Endothelial cell of umbilical vein (primary cell): ENCODE measurements at regions not wholly inside any gene's neighbourhood (a gene's known extent, or its start where the extent isn't known, plus 50 kb on each side); places are given as distances from the start of the nearest gene placed in this dataset.

ENCODE experiments used
- CTCF ChIP-seq, 2 donors: IDR thresholded peaks; 1 replicate in 1 of 2; 2 replicates in 1 of 2; pipeline ENCODE4 v1.5.1; 2011; ENCODE audit warnings: low read length in 2 of 2, mild to moderate bottlenecking in 2 of 2, moderate library complexity in 2 of 2, control low read depth in 1 of 2, inconsistent platforms in 1 of 2, low read depth in 1 of 2; ENCODE audit not compliant: insufficient read depth in 1 of 2; ENCODE audit errors: extremely low read depth in 1 of 2
- POLR2A ChIP-seq: IDR thresholded peaks from 2 replicates; pipeline ENCODE4 v1.6.1; 2012; ENCODE audit warnings: low read depth, mild to moderate bottlenecking, control low read depth, low read length

DNA sequence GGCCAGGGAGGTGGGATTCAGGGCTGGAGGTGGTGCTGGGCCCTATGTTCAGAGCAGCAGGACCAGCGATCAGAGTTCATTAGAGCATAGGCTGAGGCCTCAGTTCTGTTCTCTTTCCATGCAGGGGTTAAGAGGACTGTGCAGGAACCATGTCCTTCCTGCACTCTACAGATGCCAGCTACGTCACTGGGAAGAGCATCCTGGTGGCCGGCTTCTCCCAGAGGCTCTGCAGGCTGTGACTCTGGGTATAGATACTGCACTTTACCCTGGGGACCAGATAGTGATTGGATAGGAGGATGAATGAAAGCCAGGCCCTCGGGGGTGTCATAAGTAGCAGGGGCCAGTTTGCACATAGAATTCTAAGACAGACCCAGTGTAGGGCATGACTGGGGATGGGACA, 92.6 kb downstream of the DHRS2 start:
- TF ChIP-seq CTCF (IDR thresholded peaks at IDR 0.05; ENCODE audit: extremely low read depth in 1 of 2, insufficient read depth in 1 of 2, low read depth in 1 of 2, low read length in 2 of 2) (no peak), POLR2A (no peak)
